HepG2 (cell line): ENCODE measurements at regions not wholly inside any gene's neighbourhood (a gene's known extent, or its start where the extent isn't known, plus 50 kb on each side); places are given as distances from the start of the nearest gene placed in this dataset.

Source experiments
- CREM ChIP-seq, 2 experiments: sonication (generic) in 1 of 2; formaldehyde crosslinking in 1 of 2; IDR thresholded peaks; 2 replicates each; pipeline versions ENCODE4 v1.4.0 to v1.6.1; 2016 to 2020; ENCODE audit warnings: antibody characterized with exemption in 1 of 2, mild to moderate bottlenecking in 1 of 2, missing genetic modification reagents in 1 of 2
- DBP ChIP-seq: sonication (generic); formaldehyde crosslinking; IDR thresholded peaks from 2 replicates; pipeline ENCODE4 v1.4.0; 2020; ENCODE audit warnings: missing genetic modification reagents; ENCODE audit errors: not compliant biosample characterization
- HMG20A ChIP-seq: IDR thresholded peaks from 2 replicates; pipeline ENCODE4 v1.6.1; 2016; ENCODE audit warnings: borderline replicate concordance
- IRF1 ChIP-seq: sonication (generic); formaldehyde crosslinking; IDR thresholded peaks from 2 replicates; pipeline ENCODE4 v1.4.0; 2020; ENCODE audit warnings: low read depth, mild to moderate bottlenecking, missing genetic modification reagents
- POGZ ChIP-seq: sonication (generic); formaldehyde crosslinking; IDR thresholded peaks from 2 replicates; pipeline ENCODE4 v1.4.0; 2020; ENCODE audit warnings: mild to moderate bottlenecking, missing genetic modification reagents
- ZNF407 ChIP-seq: sonication (generic); formaldehyde crosslinking; IDR thresholded peaks from one replicate; pipeline ENCODE4 v1.5.1; 2020; ENCODE audit warnings: mild to moderate bottlenecking, missing genetic modification reagents; ENCODE audit errors: not compliant biosample characterization
- ZNF768 ChIP-seq: sonication (generic); formaldehyde crosslinking; IDR thresholded peaks from 2 replicates; pipeline ENCODE4 v1.4.0; 2020; ENCODE audit warnings: missing genetic modification reagents
- TF ChIP-seq, protein P1 (sequence below): IDR thresholded peaks from 2 replicates; pipeline ENCODE4 v1.6.1; 2016; ENCODE audit warnings: low read depth, missing genetic modification reagents, missing compliant biosample characterization

- TF ChIP-seq ZNF407 (CRISPR knock-in tag) (no peak), IRF1 (CRISPR knock-in tag) (no peak), HMG20A (no peak), ZNF768 (no peak), CREM (IDR thresholded peaks at IDR 0.05) (no peak), CREM (CRISPR knock-in tag; IDR thresholded peaks at IDR 0.05) (no peak), DBP (no peak), POGZ (CRISPR knock-in tag) (no peak)
- TF ChIP-seq, protein P1, sequence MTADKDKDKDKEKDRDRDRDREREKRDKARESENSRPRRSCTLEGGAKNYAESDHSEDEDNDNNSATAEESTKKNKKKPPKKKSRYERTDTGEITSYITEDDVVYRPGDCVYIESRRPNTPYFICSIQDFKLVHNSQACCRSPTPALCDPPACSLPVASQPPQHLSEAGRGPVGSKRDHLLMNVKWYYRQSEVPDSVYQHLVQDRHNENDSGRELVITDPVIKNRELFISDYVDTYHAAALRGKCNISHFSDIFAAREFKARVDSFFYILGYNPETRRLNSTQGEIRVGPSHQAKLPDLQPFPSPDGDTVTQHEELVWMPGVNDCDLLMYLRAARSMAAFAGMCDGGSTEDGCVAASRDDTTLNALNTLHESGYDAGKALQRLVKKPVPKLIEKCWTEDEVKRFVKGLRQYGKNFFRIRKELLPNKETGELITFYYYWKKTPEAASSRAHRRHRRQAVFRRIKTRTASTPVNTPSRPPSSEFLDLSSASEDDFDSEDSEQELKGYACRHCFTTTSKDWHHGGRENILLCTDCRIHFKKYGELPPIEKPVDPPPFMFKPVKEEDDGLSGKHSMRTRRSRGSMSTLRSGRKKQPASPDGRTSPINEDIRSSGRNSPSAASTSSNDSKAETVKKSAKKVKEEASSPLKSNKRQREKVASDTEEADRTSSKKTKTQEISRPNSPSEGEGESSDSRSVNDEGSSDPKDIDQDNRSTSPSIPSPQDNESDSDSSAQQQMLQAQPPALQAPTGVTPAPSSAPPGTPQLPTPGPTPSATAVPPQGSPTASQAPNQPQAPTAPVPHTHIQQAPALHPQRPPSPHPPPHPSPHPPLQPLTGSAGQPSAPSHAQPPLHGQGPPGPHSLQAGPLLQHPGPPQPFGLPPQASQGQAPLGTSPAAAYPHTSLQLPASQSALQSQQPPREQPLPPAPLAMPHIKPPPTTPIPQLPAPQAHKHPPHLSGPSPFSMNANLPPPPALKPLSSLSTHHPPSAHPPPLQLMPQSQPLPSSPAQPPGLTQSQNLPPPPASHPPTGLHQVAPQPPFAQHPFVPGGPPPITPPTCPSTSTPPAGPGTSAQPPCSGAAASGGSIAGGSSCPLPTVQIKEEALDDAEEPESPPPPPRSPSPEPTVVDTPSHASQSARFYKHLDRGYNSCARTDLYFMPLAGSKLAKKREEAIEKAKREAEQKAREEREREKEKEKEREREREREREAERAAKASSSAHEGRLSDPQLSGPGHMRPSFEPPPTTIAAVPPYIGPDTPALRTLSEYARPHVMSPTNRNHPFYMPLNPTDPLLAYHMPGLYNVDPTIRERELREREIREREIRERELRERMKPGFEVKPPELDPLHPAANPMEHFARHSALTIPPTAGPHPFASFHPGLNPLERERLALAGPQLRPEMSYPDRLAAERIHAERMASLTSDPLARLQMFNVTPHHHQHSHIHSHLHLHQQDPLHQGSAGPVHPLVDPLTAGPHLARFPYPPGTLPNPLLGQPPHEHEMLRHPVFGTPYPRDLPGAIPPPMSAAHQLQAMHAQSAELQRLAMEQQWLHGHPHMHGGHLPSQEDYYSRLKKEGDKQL: no peak
Observed at GRCh38 chr10:43795639-43796038, 147.0 kb upstream of the ZNF32 start (continued).
